GM19025 (cell line): ENCODE measurements at regions not wholly inside any gene's neighbourhood (a gene's known extent, or its start where the extent isn't known, plus 50 kb on each side); places are given as distances from the start of the nearest gene placed in this dataset.

Source experiments
- ATAC-seq: cut with Tn5 transposase; IDR thresholded peaks from one replicate; pipeline ENCODE4 v1.9.1; 2021; ENCODE audit warnings: mild to moderate bottlenecking, low read depth, moderate library complexity; ENCODE audit not compliant: unreplicated experiment

DNA sequence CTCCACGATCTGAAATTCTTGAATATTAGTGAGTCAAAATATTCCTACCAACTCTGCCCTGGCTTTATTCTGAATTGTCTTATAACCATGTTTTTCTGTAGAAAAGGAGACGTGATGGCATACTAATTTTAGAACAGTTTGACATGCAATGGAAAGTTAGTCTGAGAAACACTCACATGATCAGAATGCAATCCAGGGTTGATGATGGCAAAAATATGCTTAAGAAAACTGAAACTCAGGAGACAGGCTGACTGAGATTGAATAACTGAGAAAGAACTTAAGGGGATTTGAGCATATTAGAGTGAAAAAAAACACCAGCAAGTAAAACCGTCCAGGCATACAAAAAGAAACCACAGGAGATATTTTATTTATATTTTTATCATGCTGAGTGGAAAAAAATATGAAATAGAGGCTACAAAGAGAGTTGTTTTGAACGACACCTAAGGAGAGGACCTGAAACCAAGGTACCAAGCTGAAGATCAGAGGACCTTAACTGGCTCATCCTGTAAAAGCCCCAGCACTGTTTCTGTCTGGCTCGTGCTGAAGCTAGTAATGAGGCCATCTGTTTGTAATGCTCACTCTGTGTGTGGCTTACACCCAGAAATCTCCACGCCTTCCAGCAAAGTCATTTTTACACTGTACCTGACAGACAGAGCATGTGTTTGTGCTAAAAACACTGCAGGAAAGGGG, 437.2 kb upstream of the PKDCC start:
- ATAC-seq: no peak

DNA sequence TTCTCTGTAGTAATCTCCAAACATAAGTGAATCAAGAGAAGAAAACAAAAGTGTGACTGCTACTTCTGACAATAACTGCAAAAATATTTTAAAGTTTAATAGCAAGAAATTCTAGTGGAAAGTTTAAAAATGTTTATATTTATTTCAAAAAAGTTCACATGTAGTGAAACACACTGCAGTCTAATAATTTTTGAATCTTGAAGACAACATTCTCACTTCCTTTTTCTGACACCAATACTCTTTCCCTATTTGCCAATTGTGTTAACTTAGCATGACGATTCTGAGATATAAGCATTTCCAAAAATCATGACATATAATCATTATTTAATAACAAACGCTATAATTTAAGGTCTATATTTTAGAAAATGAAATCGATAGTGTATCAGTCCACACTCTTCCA, 429.1 kb upstream of the PKDCC start:
- ATAC-seq: no peak

DNA sequence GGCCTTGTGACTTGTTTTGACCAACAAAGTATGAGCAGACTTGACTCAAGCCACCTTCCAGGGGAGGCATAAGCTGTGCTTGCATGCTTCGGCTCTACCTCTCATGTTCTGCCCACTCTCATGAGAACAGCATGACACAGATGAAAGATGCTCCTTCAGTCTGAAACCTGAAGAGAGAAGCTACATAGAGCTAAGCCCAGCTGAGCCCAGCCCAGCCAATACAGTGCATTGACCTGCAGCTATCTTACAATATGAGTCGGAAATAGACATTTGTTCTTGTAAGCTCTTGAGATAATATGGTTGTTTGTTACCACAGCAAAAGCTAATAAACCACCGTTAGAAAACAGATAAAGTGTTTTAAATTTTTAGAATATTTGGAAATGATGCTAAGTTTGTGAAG, 426.7 kb upstream of the PKDCC start:
- no peak for ATAC-seq

DNA sequence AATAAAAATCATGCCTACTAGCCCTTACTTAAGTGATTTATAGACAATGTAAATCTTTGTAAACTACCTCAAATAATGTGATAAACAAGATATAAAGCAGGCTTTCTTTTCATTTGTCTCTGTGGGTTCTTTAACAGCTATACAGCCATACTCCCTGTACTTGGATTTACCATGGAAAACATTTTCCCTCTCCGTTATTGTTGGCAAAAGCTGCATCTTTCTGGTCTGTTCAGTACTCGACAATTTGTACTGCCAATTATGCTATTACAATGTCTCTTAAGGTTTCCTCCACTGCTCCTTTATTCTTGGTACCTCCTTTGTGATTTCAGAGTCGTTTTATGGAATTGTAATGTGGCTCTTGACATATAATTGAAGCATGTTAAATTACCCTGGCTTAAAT, 426.3 kb upstream of the PKDCC start:
- no peak for ATAC-seq

DNA sequence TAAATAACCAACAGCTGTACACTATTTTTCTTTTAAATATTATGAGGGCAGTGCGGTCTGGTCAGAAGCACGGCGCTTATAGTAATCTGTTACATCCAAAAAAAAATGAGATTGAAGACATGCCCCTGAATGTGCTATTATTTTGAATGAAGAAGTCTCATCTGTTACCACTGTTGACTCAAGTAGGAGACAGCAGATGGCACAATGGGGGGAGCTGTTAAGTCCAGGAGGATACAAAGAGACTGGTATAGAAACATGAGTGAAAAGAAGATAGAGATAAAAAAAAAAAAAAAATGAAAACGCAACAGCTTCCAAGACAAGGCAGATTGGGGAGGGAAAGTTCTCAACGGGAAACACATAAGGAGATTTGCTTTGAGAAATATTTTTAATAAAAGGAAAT, 425.5 kb upstream of the PKDCC start:
- ATAC-seq: no peak

DNA sequence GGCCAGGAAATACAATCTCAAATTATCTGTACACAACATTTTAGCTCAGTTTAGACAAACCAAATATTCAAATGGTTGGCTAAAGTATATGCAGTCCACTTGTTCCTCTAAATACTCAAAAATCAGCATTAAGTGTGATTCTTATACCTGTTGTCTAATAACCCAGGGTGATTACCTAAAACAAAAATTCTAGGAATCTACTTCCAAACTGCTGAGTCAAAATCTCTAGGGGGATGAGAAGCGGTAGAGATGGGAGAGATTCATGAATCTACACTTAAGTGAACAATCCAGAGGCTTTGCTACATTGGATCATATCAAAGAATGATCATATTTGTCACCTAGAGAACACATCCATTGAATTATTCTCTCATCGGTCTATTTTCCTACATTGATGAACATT, 420.9 kb upstream of the PKDCC start:
- ATAC-seq: no peak

DNA sequence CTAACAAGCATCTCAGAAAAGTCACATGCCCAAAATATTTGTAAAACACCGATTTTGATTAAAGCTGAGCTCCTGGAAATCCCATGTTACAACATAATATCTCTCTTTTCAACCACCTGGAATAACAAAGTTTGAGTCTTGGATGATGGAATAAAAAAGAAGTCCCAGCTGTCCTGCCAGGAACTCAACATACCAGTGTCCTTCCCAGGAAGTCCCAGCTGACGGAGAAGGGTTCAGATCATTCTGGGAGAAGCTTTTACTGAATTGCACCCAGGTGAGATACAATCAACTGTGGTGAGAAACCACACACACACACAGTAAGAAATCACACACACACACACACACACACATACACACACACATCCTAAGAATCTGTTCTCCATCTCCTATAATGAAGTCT, 413.1 kb upstream of the PKDCC start:
- no peak for ATAC-seq

DNA sequence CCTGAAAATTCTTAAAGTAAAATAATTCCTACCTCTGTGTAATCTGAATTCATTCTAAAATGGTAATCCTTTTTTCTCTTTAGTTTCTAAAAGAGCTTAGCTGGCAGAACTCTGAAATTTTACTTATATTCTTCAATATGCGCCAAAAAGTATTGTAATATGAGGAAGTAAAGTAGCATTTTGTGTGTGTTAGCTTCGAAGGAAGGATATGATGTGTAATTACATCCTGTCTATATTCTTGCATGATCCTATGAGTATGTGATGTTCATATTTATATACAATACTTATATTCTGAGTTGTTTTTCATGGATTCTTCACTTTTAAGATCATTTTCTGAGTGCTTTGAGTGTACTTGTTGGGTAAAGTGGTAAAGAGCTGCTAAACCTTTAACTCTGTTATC, 402.9 kb upstream of the PKDCC start:
- ATAC-seq: no peak

DNA sequence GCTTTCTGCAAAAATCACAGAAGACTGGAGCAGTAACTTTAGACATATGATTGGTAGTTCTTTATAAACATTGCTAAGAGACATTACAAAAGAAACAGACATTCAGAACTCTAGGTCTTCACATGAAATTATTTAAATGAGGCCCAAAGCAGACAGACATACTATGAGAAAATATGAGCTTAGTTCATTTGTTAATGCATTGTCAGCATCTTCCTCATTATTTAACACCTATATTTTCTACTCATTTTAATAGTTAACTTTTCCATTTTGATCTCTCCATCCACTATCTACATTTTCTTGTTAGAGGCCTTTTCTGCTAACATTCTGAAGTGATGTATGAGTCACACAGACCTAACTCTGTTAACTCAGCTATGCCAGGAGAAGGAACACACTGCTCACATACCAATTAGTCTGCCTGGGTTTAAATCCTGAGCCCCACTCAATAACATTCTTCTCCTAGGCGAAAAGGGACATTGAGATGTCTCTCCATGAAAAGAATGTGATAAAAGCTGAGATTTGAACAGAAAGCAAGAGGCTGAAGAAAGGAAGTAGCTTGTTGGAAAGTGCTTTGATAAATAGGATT, 400.3 kb upstream of the PKDCC start:
- no peak for ATAC-seq

DNA sequence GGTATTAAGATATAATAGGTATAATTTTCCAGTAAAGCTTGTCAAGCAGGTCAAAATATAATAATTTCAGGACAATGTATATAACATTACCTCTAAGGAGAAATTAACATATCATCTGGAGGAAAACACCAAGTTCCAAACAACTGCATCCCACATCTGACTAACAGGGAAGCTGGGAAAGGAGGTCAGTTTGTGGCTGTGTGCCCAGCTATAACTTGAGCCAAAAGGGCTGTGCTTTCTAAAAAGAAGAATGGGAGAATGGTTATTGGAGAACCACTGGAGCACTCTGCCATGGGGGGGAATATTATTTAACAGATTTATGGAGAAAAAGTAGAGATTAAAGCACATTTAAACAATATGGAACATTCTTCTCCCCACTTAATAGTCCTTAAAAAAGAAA, 390.6 kb upstream of the PKDCC start:
- no peak for ATAC-seq

DNA sequence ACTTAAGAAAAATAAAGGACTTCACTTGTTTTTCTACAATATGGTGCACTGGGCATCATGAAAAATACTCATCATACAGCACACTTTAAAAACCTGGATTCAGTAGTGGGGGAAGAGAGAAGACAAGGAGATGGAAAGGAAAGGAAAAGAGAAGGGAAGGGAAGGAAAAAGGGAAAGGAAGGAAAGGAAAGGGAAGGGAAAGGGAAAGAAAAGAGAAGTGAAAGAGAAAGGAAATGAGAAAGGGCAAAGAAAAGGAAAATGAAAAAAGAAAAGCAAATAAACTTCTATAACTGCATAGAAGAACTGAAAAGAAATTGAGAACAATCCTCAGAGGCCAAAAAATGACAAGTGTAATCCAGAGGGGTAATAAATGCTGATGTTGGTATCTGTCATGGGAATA, 388.1 kb upstream of the PKDCC start:
- no peak for ATAC-seq

DNA sequence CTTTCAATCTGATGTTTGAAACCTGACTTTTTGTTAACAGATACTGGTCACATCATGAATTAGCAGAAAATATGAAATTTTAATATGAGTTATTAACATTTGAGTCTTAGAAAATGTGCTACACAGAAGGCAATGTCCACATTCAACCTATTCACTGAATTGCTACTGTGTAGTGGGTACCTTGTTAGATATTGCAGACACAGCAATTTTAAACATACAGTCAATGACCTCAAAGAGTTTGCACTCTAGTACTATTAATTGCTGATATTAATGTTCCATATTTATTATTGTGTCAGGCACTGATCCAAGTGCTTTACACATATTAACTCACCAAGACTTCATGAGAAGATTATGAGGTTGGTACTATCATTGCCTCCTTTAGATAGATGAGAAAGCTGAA, 385.4 kb upstream of the PKDCC start:
- no peak for ATAC-seq

DNA sequence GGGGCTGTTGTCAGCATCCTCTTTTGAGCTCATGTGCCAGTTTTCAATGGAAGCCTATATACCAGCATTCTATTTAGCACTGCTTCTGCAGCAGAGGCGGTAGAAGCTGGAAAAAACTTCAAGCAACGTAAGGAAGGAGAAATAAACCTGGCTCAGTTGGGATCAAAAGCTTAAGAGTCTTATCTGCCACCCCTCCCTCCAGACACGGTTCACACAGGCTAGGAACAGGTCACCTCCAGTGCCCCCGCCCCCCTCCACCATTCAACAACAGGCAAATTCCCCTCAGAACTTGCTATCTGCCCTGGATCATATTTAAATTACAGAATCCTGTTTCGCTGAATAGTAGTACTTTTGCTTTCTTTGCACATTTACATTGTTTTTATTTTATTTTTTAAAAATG, 384.8 kb upstream of the PKDCC start:
- ATAC-seq: no peak

DNA sequence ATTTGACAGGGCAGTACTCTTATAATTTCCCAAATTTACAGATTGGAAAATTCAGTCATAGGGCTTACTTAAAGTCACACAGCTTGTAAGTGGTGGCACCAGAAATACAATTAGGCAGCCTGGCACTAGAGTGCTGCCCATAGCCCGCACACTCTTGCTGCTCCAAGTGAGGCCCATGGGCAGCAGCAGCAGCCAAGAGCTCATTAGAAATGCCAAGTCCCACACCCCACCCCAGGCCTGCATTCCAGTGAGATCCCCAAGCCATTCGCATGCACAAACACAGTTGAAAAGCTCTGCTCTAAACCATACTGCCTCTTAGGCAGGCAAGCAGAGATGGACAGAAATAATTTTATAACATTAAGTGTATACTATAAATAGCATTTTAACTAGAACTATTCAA, 379.3 kb upstream of the PKDCC start:
- no peak for ATAC-seq

DNA sequence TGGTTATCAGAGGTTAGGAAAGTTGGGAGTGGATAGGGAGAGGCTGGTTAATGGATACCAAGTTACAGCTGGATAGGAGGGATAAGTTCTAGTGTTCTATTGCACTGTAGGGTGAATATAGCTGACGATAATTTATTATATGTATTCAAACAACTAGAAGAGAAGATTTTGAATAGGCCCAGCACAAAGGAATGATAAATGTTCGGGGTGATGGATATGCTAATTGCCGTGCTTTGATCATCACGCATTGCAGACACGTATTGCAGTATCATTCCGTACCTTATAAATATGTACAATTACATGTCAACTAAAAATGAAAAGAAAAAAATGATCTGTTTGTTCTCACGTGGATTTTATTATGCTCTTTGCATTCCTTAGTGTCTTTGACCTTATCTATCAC, 369.2 kb upstream of the PKDCC start:
- no peak for ATAC-seq

DNA sequence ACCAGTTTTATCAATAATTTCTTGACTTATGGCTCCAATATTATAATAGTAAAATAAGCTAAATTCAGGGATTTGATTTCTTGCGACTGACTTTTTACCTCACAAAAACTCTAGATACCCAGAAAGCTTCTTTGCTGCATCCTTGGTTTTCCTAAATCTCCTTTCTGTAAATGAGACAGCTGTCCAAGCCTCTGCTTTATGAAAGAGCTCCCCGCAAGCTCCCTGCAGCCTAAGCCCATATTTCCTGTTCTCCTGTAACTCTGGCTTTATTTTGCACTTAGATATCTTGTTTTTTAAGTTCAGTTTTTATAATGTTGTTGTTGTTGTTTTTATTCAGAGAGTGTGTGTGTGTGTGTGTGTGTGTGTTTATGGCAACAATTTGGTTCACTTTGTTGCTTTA, 361.7 kb upstream of the PKDCC start:
- no peak for ATAC-seq

DNA sequence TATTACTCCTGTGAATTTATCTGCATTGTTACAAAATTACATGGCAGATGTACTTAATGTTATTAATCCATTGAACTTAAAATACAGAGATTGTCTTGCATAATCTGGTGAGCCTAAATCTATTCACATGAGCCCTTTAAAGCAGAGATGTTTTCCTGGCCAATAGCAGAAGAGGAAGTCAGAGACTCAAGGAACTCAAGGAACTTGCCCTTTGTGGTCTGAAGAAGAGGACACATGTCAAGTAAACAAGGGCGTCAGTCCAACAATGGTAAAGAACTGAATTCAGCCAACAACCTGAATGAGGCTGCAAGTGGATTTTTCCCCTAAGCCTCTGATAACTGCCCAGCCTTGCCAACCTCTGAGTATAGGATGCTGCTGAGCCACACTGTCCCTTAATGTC, 356.3 kb upstream of the PKDCC start:
- no peak for ATAC-seq

DNA sequence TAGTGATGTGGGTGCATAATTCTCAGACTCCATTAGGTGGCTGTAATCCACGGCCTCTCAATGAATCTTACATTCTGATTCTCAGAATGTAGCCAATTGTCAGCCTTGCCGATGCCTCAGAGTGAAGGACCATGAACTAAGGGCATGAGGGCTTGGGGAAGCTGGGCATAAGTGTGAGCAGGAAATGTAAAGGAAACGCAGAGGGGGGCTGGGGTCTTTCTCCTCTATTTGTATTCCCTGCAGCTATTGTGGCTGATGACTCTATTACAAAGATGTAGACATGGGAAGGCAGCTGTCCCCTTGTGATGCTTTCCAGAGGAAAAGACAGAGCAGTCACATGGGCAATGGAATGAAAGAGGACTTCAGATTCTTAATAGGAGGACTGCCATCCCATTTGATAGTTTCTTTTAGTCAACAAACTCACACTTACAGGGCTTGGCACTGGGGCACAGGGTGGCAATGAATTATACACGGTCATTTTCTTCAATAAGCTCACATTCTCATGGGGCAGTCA, 353.2 kb upstream of the PKDCC start:
- no peak for ATAC-seq

DNA sequence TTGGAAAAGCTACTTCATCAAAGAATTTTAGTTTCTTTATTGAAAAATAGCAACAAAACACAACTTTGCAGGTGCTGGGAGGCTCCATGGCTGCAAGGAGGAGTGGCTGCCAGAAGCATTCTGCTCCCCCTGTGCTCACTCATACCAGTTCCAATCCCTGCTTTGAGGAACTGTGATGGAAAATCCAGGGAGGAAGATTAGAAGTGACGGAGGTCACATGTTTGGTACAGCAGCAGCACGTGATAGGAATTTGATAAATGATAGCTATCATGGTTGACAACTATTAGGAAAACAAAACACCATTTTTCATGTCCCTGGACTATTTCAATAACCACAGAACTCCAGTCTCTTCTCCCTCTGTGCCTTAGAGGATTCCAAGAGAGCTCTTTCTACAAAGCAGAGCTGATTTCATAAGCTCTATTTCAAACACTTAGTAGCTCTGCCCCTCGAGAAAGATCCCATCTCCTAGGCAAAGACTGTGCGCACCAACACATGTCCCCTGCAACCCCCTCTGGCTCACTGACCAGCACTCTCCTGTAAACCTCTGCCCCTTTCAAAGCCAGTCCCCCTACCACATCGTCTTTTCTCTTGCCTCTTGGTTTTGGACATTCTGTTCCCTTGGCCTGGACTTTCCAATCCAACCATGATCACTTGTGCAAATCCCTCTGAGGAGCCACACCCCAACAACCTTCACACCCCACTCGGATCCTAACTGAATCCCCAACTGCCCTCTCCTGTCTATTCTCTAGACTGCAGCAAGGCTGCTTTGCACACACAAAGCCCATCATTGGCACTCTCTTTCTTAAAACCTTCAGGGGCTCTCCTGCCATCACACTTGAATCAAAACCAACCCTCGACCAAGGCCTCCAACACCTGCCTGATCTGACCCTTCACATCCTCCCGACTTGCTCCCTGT, 352.4 kb upstream of the PKDCC start:
- ATAC-seq: no peak

DNA sequence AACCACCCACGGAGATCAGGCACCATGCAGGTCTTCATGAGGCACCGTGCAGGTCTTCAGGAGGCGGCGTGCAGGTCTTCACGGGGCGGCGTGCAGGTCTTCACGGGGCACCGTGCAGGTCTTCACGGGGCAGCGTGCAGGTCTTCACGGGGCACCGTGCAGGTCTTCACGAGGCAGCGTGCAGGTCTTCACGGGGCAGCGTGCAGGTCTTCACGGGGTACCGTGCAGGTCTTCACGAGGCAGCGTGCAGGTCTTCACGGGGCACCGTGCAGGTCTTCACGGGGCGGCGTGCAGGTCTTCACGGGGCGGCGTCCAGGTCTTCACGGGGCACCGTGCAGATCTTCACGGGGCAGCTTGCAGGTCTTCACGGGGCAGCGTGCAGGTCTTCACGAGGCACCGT, 350.4 kb upstream of the PKDCC start:
- no peak for ATAC-seq

DNA sequence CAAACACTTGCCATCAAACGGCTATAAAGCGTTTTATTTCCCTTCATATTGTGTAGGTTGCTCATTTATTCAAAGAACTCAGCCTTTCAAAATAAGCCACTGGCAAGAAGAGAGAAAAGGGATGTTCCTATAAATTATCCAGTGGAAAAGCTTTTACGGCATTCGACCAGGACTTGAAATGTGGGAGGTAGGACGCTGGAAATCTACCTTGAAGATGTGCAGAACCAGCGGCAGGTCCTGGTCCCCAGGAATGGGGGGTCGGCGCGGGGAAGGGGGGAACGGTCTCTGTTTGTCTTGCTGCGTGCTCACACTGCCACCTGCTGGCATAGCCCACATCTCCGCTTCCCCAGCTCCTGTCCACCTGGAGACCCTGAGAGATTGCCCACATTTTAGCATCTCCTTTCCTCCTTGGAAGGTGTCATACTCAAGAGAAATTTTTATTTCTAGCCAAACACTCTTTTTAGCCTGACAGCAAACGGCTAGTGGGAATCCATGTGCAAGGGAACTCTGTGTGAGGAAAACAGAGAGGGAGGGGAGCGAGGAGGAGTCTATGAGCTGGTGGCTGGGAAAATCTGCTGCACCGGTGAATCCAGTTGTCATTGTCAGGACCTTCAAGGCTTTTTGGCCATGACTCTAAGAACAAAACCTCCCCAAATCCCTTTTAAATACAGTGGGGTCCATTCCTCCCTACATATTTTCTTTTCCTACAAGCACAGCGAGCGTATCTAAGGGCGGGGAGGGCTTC, 349.0 kb upstream of the PKDCC start:
- ATAC-seq: no peak
